Tibial nerve (tissue), 4 donors: ENCODE measurements at regions not wholly inside any gene's neighbourhood (a gene's known extent, or its start where the extent isn't known, plus 50 kb on each side); places are given as distances from the start of the nearest gene placed in this dataset.

Experiments used
- EP300 ChIP-seq, 2 donors: sonication (generic); formaldehyde crosslinking; IDR thresholded peaks; one replicate each; pipeline ENCODE4 v1.6.1; 2017; ENCODE audit warnings: antibody characterized with exemption in 2 of 2, mild to moderate bottlenecking in 1 of 2
- TF ChIP-seq, protein P1 (sequence below), 5 experiments: fragments of 200-600 bp in 3 of 5; fragments of 450-650 bp in 2 of 5; sonication (generic) in 3 of 5; IDR thresholded peaks; one replicate each; pipeline ENCODE4 v1.5.1; 2016 to 2019; ENCODE audit warnings: antibody characterized with exemption in 5 of 5, mild to moderate bottlenecking in 3 of 5, moderate library complexity in 2 of 5

DNA sequence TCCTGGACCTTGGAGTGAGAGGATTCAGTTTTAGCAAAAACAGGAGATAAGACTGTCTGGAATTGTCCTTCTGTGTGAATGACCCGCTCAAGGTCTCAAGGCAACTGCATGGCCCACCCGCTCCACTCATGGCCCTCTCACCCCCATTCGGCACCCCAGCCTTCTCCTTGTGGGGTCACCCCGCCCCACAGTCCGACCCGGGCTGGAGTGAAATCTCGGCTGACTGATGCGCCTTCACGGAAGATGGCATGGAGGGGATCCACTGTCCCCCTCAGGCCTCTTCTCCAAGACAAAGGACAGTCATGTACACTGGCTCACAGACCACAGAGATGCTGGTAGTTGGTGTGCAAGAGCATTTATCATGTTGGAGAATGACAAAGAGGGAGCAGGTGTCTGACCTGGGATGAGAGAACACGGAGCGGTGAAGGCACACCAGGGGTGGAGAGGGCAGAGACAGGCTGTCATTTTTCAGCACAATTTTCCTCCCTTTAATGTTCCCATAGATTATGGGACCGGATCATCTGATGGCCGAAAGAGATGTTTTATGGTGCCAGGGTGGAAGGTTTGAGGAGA is 391.9 kb upstream of the TNRC6C start:
- TF ChIP-seq, protein P1, sequence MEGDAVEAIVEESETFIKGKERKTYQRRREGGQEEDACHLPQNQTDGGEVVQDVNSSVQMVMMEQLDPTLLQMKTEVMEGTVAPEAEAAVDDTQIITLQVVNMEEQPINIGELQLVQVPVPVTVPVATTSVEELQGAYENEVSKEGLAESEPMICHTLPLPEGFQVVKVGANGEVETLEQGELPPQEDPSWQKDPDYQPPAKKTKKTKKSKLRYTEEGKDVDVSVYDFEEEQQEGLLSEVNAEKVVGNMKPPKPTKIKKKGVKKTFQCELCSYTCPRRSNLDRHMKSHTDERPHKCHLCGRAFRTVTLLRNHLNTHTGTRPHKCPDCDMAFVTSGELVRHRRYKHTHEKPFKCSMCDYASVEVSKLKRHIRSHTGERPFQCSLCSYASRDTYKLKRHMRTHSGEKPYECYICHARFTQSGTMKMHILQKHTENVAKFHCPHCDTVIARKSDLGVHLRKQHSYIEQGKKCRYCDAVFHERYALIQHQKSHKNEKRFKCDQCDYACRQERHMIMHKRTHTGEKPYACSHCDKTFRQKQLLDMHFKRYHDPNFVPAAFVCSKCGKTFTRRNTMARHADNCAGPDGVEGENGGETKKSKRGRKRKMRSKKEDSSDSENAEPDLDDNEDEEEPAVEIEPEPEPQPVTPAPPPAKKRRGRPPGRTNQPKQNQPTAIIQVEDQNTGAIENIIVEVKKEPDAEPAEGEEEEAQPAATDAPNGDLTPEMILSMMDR (IDR thresholded peaks at IDR 0.05): no peak
- no peak for TF ChIP-seq EP300 (IDR thresholded peaks at IDR 0.05)
